WTC11 (cell line): ENCODE measurements at regions not wholly inside any gene's neighbourhood (a gene's known extent, or its start where the extent isn't known, plus 50 kb on each side); places are given as distances from the start of the nearest gene placed in this dataset.

ENCODE experiments used
- ATAC-seq: fragments of 200-7000 bp; cut with Tn5 transposase; 2 replicates; pipeline ENCODE4 v1.10.0; 2021; ENCODE audit warnings: mild to moderate bottlenecking, moderate library complexity
- CTCF ChIA-PET: fragments of 300-600 bp; sonication (Branson Sonifier 250); formaldehyde crosslinking; loops from one replicate; lab custom pipeline; 2021; ENCODE audit warnings: antibody characterized with exemption; lab: Charles Lee
- POLR2A ChIA-PET: fragments of 350-600 bp; sonication (Branson Sonifier 250); formaldehyde crosslinking; loops from one replicate; lab custom pipeline; 2021; ENCODE audit warnings: antibody characterized with exemption; lab: Charles Lee
- DNase-seq: peaks from one replicate; pipeline ENCODE4 v3.0.0; 2021; ENCODE audit warnings: low spot score
- H3K27ac Mint-ChIP-seq: 2 replicates; pipeline ENCODE4 v1.8.0; 2021; ENCODE audit warnings: mixed read lengths
- H3K27me3 Mint-ChIP-seq: 2 replicates; pipeline ENCODE4 v1.8.0; 2021; ENCODE audit warnings: low read depth, mild to moderate bottlenecking, moderate library complexity, mixed read lengths
- H3K36me3 Mint-ChIP-seq: 2 replicates; pipeline ENCODE4 v1.8.0; 2021; ENCODE audit warnings: mixed read lengths
- H3K4me1 Mint-ChIP-seq: 2 replicates; pipeline ENCODE4 v1.8.0; 2022; ENCODE audit warnings: mixed read lengths
- H3K4me3 Mint-ChIP-seq: 2 replicates; pipeline ENCODE4 v1.8.0; 2021; ENCODE audit warnings: mild to moderate bottlenecking, moderate library complexity, mixed read lengths
- H3K9me3 Mint-ChIP-seq: 2 replicates; pipeline ENCODE4 v1.8.0; 2021; ENCODE audit warnings: mixed read lengths
- AFF4 ChIP-seq: sonication (generic); formaldehyde crosslinking; IDR thresholded peaks from 2 replicates; pipeline ENCODE4 v1.8.1; 2023; ENCODE audit warnings: mild to moderate bottlenecking, missing genetic modification reagents, borderline replicate concordance
- AR ChIP-seq: fragments of 250-450 bp; sonication (Bioruptor Pico); IDR thresholded peaks from 2 replicates; pipeline ENCODE4 v1.9.0; 2021; ENCODE audit warnings: mild to moderate bottlenecking
- ATF3 ChIP-seq: sonication (generic); formaldehyde crosslinking; conservative IDR thresholded peaks from 2 replicates; pipeline ENCODE4 v1.8.1; 2022; ENCODE audit warnings: mild to moderate bottlenecking, missing genetic modification reagents
- CBFB ChIP-seq: sonication (generic); formaldehyde crosslinking; IDR thresholded peaks from 2 replicates; pipeline ENCODE4 v1.8.1; 2022; ENCODE audit warnings: mild to moderate bottlenecking, low read depth, missing genetic modification reagents
- CREB1 ChIP-seq: sonication (generic); formaldehyde crosslinking; IDR thresholded peaks from 2 replicates; pipeline ENCODE4 v1.8.0; 2023; ENCODE audit warnings: mild to moderate bottlenecking, missing genetic modification reagents
- ERG ChIP-seq: fragments of 250-450 bp; sonication (Bioruptor Pico); IDR thresholded peaks from 2 replicates; pipeline ENCODE4 v1.8.0; 2021; ENCODE audit warnings: mild to moderate bottlenecking
- FOXJ3 ChIP-seq: sonication (generic); formaldehyde crosslinking; IDR thresholded peaks from 2 replicates; pipeline ENCODE4 v1.9.0; 2021; ENCODE audit warnings: missing genetic modification reagents, mild to moderate bottlenecking, borderline replicate concordance
- FOXP4 ChIP-seq: sonication (generic); formaldehyde crosslinking; IDR thresholded peaks from 2 replicates; pipeline ENCODE4 v1.8.0; 2022; ENCODE audit warnings: mild to moderate bottlenecking, missing genetic modification reagents
- IRF2 ChIP-seq: sonication (generic); formaldehyde crosslinking; IDR thresholded peaks from 2 replicates; pipeline ENCODE4 v1.8.0; 2022; ENCODE audit warnings: low read depth, missing genetic modification reagents, borderline replicate concordance
- NFATC4 ChIP-seq: fragments of 250-450 bp; sonication (Bioruptor Pico); IDR thresholded peaks from 2 replicates; pipeline ENCODE4 v1.9.0; 2021; ENCODE audit warnings: mild to moderate bottlenecking
- PRDM15 ChIP-seq: sonication (generic); formaldehyde crosslinking; IDR thresholded peaks from 2 replicates; pipeline ENCODE4 v1.8.0; 2022; ENCODE audit warnings: missing genetic modification reagents
- RELA ChIP-seq: sonication (generic); formaldehyde crosslinking; IDR thresholded peaks from 2 replicates; pipeline ENCODE4 v1.8.1; 2022; ENCODE audit warnings: missing genetic modification reagents, mild to moderate bottlenecking, borderline replicate concordance
- SMAD3 ChIP-seq: sonication (generic); formaldehyde crosslinking; IDR thresholded peaks from 2 replicates; pipeline ENCODE4 v1.8.0; 2022; ENCODE audit warnings: missing genetic modification reagents, mild to moderate bottlenecking, borderline replicate concordance
- SP1 ChIP-seq: sonication (generic); formaldehyde crosslinking; conservative IDR thresholded peaks from 2 replicates; pipeline ENCODE4 v1.8.1; 2022; ENCODE audit warnings: missing genetic modification reagents
- TCF7 ChIP-seq: sonication (generic); formaldehyde crosslinking; IDR thresholded peaks from 2 replicates; pipeline ENCODE4 v1.8.0; 2022; ENCODE audit warnings: mild to moderate bottlenecking, low read depth, missing genetic modification reagents, moderate library complexity
- ZBTB21 ChIP-seq: sonication (generic); formaldehyde crosslinking; IDR thresholded peaks from 2 replicates; pipeline ENCODE4 v1.8.1; 2023; ENCODE audit warnings: mild to moderate bottlenecking, missing genetic modification reagents, borderline replicate concordance
- ZNF121 ChIP-seq: sonication (generic); formaldehyde crosslinking; IDR thresholded peaks from 2 replicates; pipeline ENCODE4 v1.8.0; 2023; ENCODE audit warnings: missing genetic modification reagents
- ZNF219 ChIP-seq: sonication (generic); formaldehyde crosslinking; IDR thresholded peaks from 2 replicates; pipeline ENCODE4 v1.8.0; 2023; ENCODE audit warnings: missing genetic modification reagents, mild to moderate bottlenecking, borderline replicate concordance
- ZNF396 ChIP-seq: fragments of 250-450 bp; sonication (Bioruptor Pico); IDR thresholded peaks from 2 replicates; pipeline ENCODE4 v1.8.0; 2021; ENCODE audit warnings: mild to moderate bottlenecking, moderate library complexity, borderline replicate concordance
- ZNF671 ChIP-seq: fragments of 250-450 bp; sonication (Bioruptor Pico); IDR thresholded peaks from 2 replicates; pipeline ENCODE4 v1.8.0; 2021; ENCODE audit warnings: mild to moderate bottlenecking
- ZSCAN18 ChIP-seq: fragments of 250-450 bp; sonication (Bioruptor Pico); IDR thresholded peaks from 2 replicates; pipeline ENCODE4 v2.1.2; 2022; ENCODE audit warnings: mild to moderate bottlenecking, moderate library complexity

GRCh38 chr2:45299361-45299760, 290.1 kb upstream of the SIX2 start (continued):
- TF ChIP-seq ERG (CRISPR knock-in tag): no peak
- TF ChIP-seq TCF7 (CRISPR knock-in tag): no peak
- TF ChIP-seq ZSCAN18 (CRISPR knock-in tag): no peak
- TF ChIP-seq AR (CRISPR knock-in tag): no peak
- TF ChIP-seq ZBTB21 (CRISPR knock-in tag): no peak
- no peak for TF ChIP-seq ZNF671 (CRISPR knock-in tag)
- TF ChIP-seq SMAD3 (CRISPR knock-in tag): no peak
- TF ChIP-seq ZNF121 (CRISPR knock-in tag): no peak
- no peak for TF ChIP-seq CBFB (CRISPR knock-in tag)
- no peak for TF ChIP-seq SP1

- ATAC-seq: no peak
- POLR2A ChIA-PET: no interaction called here
- no peak for DNase-seq
- Mint-ChIP-seq H3K4me3 (no peak overlapping the region), H3K27me3 (peaks cover 5% of the 10 kb centered on the region), H3K4me1 (peaks cover 7% of the 10 kb centered on the region), H3K27ac (no peak overlapping the region), H3K36me3 (peaks cover 24% of the 10 kb centered on the region), H3K9me3 (peaks cover 26% of the 10 kb centered on the region)
- CTCF ChIA-PET: no interaction called here
- TF ChIP-seq NFATC4 (no peak), ZNF396 (CRISPR knock-in tag) (no peak), ZBTB21 (CRISPR knock-in tag) (no peak), FOXP4 (CRISPR knock-in tag) (no peak), ATF3 (no peak), FOXJ3 (CRISPR knock-in tag) (no peak), CREB1 (CRISPR knock-in tag) (no peak), IRF2 (no peak), SMAD3 (CRISPR knock-in tag) (no peak), PRDM15 (CRISPR knock-in tag) (no peak), ZNF219 (CRISPR knock-in tag) (no peak), SP1 (no peak), RELA (CRISPR knock-in tag) (no peak), AFF4 (CRISPR knock-in tag) (no peak)
Measured at GRCh38 chr2:45293182-45293581, 283.9 kb upstream of the SIX2 start.
